Right kidney (tissue), 1 donor: ENCODE measurements at regions not wholly inside any gene's neighbourhood (a gene's known extent, or its start where the extent isn't known, plus 50 kb on each side); places are given as distances from the start of the nearest gene placed in this dataset.
"Not testable (repeated sequence)": the region's sequence is repeated elsewhere in the genome, so short reads cannot be mapped to it uniquely, and the experiment has no call there.

Experiments used
- DNase-seq: peaks from one replicate; pipeline ENCODE4 v3.0.0-alpha.2; 2016

DNA sequence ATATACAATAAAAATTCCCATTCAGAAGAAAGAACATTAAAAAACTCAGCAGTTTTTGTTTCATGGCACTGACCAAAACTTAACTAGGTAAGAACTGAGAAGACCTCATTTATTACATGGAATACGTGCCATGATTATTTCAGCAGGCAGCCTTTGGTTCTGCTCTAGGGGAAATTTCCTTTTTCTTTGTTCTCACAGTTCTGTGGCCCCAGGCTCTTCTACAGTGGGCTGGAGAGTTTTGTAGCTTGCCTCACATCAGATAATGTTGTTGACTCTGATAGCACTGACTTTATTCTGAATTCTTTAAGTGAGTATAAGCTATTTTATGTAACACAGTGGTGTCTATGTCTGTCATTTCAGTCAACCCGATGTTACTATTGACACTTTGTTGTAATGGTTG, 844.3 kb downstream of the TBC1D32 start:
- DNase-seq: no peak

DNA sequence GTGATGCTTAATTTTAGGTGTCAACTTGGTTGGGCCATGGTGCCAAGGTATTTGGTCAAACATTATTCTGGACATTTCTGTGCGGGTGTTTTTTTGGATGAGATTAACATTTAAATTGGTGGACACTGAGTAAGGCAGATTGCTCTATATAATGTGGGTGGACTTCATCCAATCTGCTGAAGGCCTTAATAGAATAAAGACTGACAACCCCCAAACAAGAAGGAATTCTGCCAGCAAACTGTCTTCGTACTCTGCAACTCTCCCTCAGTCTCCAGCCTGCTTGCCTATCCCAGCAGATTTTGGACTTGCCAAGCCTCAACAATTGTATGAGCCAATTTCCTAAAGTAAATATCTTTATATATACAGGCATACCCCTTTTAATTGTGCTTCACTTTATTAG, 850.1 kb downstream of the TBC1D32 start:
- DNase-seq: no peak

DNA sequence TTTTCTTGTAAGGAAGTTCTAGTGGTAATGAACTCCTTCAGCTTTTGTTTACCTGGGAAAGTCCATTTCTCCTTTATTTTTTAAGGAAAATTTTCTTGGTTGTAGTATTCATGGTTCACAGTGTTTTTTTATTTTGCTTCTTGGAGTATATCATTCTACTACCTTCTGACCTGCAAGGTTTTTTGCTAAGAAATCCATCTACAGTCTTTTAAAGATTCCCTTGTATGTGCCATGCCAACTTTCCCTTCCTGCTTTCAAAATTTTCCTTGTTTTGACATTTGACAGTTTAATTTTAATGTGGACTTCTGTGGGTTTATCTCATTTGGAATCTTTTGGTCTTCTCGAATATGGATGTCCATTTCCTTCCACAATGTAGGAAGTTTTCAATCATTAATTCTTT, 855.6 kb downstream of the TBC1D32 start:
- DNase-seq: no peak

DNA sequence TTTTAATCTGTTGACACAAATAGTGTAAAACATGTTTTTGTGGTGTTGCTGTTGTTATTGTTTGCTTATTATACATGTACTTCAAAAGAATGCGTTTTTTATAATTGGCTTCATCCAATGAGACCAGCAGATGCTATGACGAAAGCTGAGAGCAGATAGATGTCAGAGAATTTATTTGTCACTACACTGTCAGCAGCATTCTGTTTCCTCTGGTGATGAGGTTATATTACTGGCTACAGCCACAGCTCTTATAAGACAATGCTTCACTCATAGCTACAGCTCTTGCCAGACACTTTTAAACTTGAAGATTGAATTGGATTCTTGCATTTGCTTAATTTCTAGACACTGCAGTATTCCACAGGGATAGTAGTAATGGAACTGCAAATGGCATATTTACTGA, 860.5 kb downstream of the TBC1D32 start:
- DNase-seq: no peak

DNA sequence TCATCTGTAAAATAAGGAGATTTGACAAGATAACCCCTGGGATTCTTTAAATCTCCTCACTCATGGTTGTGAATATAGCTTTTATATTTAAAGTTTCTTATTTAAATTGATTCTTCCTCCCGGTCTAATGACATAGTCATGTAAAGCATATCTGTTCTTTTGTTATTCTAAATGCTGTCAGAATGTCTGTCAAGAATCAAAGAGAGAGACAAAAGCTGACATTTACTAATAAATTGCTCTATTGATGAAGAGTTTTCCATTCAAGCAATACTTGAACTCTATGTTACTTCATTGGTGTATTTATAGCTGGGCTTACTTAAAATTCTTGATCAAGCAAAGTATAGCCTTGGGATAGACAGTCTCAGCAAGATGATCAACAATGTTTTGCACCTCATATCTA, 865.8 kb downstream of the TBC1D32 start:
- no peak for DNase-seq

DNA sequence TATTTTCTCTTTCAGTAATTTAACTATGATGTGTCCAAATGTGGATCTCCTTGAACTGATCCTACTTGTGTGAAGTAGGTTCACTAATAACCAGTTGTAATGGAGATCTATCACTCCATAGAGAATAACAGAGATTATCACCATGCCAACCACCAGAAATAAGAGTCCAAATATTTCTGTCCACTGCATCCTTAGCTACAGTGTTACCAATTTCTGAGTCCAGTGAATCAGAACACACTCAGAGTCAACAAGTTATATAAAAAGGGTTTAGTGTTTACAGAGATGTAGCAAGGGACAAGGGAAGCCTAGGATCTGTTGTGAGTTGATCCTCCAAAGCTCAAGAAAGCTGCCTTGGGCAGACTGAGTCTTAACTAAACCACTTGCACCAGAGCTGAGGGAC, 882.8 kb downstream of the TBC1D32 start:
- no peak for DNase-seq

DNA sequence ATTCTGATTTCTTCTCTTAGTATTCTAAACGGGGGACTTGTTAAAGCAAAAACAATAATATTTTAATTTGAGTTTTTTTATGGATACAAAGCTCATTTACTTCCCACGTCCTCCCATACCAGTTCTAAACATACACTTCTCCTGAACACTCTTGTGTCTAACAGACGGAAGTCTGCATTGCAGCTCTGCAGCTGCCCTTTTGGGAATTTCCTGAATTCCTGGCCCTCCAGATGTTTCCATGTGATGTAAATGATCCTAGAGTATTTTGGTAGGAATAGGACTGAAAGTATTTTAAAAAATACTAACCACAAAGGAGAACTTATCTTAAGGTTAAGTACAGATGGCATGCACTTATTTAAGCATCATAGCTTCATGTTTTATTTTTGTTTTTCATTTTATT, 886.7 kb downstream of the TBC1D32 start:
- DNase-seq: no peak

DNA sequence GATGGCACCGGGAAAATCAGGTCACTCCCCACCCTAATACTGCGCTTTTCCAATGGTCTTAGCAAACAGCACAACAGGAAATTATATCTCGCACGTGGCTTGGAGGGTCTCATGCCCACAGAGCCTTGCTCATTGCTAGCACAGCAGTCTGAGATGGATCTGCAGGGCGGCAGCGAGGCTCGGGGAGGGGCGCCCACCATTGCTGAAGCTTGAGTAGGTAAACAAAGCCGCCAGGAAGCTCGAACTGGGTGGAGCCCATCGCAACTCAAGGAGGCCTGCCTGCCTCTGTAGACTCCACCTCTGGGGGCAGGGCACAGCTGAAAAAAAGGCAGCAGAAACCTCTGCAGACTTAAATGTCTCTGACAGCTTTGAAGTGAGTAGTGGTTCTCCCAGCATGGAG, 901.4 kb downstream of the TBC1D32 start:
- not testable (repeated sequence) for DNase-seq

DNA sequence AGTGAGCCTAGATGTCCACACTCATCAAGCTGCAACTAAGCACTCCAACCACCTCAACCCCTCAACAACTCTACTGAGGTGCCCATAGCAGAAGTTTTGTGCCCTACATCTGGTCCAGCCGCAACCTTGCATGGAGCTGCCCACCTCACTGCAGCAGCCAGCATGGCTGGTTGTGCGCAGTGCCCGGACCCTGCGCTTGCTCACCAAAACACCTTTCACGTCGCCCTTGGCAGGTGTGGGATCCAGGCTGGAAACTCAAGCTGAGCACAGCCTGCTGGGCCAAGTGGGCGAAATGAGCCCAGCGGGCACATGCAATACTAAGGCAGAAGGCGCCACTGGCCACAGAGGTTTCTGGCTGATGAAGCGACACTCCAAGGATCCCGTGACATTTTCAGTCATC, 902.4 kb downstream of the TBC1D32 start:
- no peak for DNase-seq

DNA sequence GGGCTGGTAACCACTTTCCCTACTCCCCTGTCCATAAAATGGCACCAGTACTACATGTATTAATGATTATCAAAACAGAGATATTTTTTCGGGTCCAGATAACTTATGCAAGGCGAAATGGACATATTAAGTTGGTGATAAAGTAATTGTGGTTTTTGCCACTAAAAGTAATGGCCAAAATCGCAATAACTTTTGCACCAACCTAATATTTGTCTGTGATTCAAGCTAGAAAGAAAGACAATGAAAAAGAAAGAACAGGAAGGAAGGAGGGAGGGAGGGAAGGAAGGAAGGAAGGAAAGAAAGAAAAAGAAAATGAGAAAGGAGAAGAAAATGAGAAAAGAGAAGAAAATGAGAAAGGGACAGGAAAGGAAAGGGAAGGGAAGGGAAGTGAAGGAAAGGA, 922.9 kb downstream of the TBC1D32 start:
- no peak for DNase-seq

DNA sequence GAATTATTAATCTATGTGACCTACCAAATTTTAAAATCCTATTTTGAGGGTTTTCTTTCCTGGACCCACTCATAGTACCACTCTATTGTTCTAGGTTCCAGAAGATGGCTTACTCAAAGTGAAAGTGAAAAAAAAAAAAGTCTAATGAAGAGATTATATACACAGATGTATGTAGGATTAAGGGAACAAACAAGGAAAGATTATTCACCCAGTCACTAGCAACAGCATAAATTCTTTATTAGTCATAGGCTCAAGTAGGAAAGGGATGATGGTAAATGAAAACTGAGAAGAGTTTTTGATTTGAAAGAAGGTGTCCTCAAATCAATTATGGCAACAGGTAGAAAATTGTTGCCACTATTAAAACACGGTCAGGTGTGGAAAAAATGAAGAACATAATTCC, 923.7 kb downstream of the TBC1D32 start:
- DNase-seq: no peak

DNA sequence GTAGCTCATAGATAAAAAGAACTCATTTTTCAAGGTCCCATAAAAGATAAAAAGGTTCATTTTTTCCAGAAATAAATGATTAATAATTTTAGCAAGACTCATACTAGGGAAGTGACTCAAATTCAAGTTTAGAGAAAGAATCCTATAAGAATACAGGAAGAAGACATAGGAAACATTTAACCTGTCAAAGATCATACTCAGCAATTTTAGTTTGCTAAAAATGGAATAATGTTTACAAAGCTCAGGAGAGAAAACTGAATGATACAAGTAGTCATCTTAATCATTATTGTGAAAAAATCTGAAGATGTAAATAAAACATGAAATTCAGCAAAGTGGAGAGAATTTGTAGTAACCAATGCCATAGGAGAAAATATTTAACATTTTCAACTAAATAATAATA, 926.6 kb downstream of the TBC1D32 start:
- no peak for DNase-seq

DNA sequence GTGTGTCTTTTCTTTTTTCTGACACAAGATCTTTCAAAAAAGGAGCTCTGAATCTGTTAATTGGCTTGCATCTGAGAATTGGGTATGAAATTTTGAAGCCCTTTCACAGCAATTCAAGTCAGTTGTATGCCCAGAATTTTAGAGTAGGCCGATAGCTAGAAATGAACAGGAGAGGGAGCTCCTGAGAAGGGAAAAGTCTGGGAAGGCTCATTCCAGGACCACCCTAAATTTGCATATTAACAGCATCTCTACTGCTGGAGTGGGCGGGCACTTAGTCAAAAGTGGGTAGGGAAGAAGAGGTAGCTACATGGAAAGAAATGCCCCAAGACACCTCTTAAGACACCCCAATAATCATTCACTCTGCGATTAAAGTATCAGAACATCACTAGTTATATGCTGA, 928.3 kb downstream of the TBC1D32 start:
- DNase-seq: no peak

DNA sequence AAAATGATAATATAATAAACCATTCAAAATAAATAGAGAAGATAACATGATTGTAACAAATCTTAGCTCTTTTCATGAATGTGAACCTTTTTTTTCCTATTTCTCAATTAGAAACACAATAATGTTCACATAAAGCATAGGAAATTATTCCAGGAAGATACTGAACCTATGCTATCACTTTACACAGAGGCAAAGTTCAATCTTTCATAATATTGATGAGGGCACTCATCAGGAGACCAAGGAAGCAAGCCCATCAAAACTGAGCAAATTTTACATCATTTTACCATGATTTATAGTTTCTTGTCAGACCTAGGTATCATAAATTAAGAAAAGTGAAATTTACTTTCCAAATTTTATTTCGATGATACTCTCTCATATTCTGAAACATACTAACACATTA, 938.5 kb downstream of the TBC1D32 start:
- DNase-seq: no peak

DNA sequence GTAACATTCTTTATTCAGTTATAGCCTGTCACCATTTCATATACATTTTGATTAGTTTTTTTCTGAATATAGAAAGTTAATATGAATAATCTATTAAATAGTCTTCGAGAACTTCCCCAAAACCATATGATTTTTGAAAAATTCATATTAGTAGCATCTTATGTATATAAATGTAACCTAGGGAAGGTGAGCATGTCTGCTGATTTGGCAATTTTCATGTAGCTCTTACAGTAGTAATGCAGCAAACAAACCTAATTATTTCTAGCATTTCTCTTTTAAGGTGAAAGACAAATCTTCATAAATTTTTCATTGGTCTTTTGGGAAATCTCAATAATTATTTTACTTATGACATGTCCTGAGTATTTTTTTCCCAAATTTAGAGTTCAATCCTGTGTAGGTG, 939.0 kb downstream of the TBC1D32 start:
- no peak for DNase-seq

DNA sequence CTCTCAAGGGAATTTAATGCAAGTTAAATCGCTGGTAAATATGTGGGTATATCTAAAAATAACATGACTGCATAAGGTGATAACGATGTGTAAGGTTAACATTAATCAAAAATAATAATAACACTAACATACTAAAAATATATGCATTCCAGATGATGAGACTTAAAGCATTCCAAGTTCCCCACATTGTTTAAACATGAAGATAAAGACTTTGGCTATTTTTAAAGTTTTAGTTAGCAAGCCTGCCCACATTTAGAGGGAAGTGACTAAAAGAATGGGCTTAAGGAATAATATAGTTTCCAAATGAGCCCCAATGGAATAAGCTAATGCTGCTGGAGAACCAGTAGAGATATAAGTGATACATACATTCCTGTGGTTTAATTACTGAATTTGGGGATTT, 941.3 kb downstream of the TBC1D32 start:
- DNase-seq: no peak

DNA sequence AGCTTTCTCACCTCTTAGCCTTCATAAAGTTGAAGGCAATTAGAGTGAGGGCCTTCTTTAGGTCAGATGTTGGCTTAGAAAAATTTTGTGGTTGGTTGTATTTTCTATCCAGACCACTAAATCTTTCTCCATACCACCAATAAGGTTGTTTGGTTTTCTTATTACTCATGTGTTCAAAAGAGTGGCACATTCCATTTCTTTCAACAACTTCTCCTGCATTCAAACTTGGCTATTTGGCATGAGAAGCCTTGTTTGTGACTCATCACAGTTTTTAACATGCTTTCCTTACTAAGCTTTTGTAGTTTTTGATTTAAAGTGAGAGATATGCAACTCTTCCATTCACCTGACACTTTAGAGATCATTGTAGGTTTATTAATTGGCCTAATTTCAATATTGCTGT, 949.6 kb downstream of the TBC1D32 start:
- DNase-seq: no peak

DNA sequence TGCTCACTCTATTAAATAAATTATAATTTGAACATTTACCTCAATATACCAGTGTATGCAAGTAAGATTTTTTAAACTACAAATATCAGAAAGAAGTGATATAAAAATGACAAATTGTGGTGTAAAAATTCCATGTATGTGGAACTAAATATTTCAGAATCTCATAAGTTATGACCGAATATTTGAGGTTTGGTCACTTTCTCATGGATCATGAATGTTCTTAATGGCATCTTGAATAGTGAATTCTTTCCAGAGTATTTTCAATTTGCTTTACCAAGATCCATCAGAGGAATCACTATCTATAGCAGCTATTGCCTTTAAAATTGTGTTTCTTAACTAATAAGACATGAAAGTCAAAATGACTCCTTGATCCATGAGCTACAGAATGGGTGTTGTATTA, 950.6 kb downstream of the TBC1D32 start:
- no peak for DNase-seq

DNA sequence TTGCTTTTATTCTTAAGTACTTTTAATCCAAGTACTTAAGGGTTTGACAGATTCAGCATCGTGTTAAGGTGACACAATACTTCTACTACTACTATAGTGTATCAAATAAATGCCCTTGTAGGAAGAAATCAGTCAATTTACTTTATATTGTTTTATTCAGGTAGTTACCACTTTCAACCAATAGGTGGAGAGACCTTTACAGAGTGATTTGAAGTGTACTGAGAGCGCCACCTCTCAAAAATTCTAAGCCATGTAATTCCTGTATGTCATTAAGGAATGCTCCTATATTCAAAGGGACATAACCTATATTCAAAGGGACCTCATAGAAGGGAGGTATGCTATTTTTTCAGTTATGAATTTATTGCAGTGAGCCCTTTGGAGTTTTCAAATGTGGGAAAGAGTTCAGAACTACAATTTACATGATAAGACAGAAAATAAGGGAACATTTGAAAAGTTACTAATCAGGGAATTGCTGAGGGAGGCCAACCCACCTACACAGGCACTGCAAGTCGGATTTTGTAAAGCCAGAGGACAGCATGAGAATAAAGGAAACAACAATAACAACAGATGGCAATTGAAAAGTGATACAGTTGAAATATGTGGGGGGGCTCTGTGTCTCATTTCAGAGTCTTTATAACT, 955.6 kb downstream of the TBC1D32 start:
- DNase-seq: no peak

DNA sequence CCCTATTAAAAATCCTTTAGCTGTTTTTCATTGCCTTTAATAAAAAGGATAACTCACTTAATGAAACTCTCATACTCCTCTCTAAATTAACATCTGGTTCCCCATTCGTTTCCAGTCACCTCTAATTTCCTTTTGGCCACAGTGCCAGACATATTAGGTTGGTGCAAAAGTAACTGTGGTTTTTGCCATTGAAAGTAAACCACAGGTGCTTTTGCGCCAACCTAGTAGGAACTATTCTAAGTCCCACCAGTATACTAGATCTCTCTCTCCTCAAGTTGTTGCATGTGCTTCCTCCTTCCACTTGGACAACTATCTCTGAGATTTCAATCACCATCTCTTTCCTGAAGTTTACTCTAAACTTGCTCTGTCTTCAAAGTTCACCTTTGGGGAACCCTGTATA, 961.1 kb downstream of the TBC1D32 start:
- DNase-seq: no peak

DNA sequence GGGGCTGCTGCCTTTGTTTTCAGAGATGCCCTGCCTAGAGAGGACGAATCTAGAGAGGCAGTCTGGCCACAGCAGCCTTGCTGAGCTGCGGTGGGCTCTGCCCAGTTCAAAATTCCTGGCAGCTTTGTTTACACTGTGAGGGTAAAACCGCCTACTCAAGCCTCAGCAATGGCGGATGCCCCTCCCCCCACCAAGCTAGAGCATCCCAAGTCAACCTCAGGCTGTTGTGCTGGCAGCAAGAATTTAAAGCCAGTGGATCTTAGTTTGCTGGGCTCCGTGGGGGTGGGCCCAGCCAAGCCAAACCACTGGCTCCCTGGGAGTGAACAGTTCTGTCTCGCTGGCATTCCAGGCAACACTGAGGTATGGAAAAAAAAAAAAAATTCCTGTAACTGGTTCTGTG, 970.9 kb downstream of the TBC1D32 start:
- no peak for DNase-seq

DNA sequence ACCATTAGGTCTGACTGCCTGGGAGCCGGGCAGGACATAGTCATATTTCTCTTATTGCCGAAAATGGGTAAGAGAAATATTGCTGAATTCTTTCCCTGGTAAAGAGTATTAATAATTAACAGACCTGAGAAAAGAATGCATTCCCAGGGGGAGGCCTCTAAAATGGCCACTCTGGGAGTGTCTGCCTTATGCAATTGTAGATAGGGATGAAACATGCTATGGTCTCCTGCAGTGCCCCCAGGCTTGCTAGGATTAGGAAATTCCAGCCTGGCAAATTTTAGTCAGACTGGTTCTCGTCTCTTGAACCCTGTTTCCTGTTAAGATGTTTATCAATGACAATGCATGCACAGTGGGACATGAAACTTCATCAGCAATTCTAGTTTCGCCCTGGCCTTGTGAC, 975.7 kb downstream of the TBC1D32 start:
- DNase-seq: not testable (repeated sequence)

DNA sequence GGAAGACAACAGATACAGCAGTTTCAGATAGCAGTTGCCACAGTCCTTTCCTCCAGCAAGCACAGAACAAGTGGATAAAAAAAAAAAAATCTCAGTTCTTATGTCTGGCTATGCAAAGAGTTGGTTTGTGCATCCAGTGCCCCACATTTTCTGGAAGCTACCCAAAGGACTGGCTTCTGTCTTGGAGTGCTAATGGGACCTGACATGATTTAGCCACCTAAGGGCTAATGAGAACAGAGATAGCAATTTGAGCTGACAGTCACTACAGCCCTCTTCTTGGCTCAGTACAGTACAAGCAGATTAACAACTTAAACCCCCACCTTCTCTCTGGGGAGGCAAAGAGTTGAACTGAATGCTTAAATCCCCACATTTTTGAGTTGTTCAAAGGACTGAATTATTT, 976.8 kb downstream of the TBC1D32 start:
- no peak for DNase-seq

DNA sequence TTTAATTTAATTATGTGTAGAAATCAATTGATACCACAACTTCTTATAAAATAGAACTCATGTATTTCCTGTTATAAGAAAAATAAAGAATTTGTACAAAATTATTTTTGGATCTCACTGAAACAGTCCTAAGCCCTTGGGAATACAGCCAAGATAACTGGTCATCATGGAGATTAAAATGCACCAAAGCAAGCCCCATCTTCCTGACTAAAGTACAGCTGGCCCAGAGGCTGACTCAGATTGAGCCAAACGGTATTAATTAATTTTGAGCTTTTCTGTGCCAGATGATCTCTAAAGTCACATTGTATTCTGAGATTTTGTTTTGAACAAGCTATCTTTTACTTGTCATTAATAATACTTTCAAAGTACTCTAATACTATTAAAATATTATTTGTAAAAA, 978.5 kb downstream of the TBC1D32 start:
- no peak for DNase-seq

DNA sequence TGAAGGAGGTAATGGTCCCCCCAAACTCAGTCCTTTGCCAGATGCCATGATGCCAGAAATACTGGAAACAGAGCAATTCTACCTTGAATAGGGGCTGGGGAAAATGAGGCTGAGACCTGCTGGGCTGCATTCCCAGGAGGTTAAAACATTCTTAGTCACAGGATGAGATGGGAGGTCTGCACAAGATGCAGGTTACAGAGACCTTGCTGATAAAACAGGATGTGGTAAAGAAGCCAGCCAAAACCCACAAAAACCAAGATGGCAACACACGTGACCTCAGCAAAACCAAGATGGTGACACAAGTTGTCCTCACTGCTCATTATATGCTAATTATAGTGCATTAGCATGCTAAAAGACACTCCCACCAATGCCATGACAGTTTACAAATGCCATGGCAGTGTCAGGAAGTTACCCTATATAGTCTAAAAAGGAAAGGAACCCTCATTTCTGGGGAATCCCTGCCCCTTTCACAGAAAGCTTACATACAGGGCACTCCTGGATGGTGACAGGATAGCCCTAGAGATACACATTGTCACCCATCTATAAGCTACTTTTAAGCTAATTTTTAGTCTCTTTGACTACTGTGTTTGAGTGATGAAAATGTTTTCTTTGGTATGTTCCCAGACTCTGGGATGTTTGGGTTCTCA, 979.7 kb downstream of the TBC1D32 start:
- no peak for DNase-seq
